SK-N-SH (cell line): ENCODE measurements at regions not wholly inside any gene's neighbourhood (a gene's known extent, or its start where the extent isn't known, plus 50 kb on each side); places are given as distances from the start of the nearest gene placed in this dataset.
"Not testable (repeated sequence)": the region's sequence is repeated elsewhere in the genome, so short reads cannot be mapped to it uniquely, and the experiment has no call there.

Source experiments
- CTCF ChIA-PET: fragments of 300-600, 350-600 bp; formaldehyde crosslinking; extraction: SDS; loops from one replicate; lab custom pipeline; 2021; lab: Yijun Ruan, JAX
- POLR2A ChIA-PET: fragments of 350-600 bp; sonication (Branson Sonifier 250); formaldehyde crosslinking; extraction: SDS; loops from one replicate; lab custom pipeline; 2020; ENCODE audit warnings: antibody characterized with exemption, inconsistent platforms; lab: Yijun Ruan, JAX
- DNase-seq: peaks from one replicate; pipeline ENCODE4 v3.0.0; 2012
- H2AFZ ChIP-seq: fragments of 200-600 bp; sonication (generic); 2 replicates; pipeline ENCODE4 v1.8.1; 2016; ENCODE audit warnings: antibody characterized with exemption, mild to moderate bottlenecking, low read depth
- H3F3A ChIP-seq: fragments of 200-600 bp; sonication (generic); replicated peaks from 2 replicates; pipeline ENCODE3; 2016; ENCODE audit warnings: antibody characterized with exemption, mild to moderate bottlenecking; ENCODE audit not compliant: insufficient read depth
- H3K27ac ChIP-seq, 2 experiments: fragments of 200-500 bp in 1 of 2; fragments of 200-600 bp in 1 of 2; sonication (Bioruptor generic) in 1 of 2; sonication (generic), shearing (Covaris generic) in 1 of 2; 2 replicates each; pipeline versions ENCODE4 v1.5.1 to v1.6.1; 2014 to 2016; ENCODE audit warnings: low read depth in 2 of 2, inconsistent platforms in 1 of 2, low read length in 1 of 2, mild to moderate bottlenecking in 1 of 2, mixed read lengths in 1 of 2
- H3K27me3 ChIP-seq: fragments of 200-600 bp; sonication (generic), shearing (Covaris generic); 2 replicates; pipeline ENCODE4 v1.6.1; 2016; ENCODE audit warnings: mixed run types; ENCODE audit not compliant: insufficient read depth
- H3K36me3 ChIP-seq, 2 experiments: fragments of 200-500 bp in 1 of 2; fragments of 200-600 bp in 1 of 2; sonication (Bioruptor generic) in 1 of 2; sonication (generic) in 1 of 2; replicated peaks in 1 of 2; 2 replicates each; pipeline versions ENCODE3 to v1.5.1; 2014 to 2016; ENCODE audit warnings: low read length in 1 of 2, mild to moderate bottlenecking in 1 of 2; ENCODE audit not compliant: insufficient read depth in 2 of 2, control insufficient read depth in 1 of 2
- H3K4me1 ChIP-seq, 2 experiments: fragments of 200-500 bp in 1 of 2; fragments of 200-600 bp in 1 of 2; sonication (Bioruptor generic) in 1 of 2; sonication (generic), shearing (Covaris generic) in 1 of 2; 2 replicates each; pipeline versions ENCODE4 v1.5.1 to v1.6.1; 2014 to 2016; ENCODE audit warnings: low read depth in 1 of 2, low read length in 1 of 2, mixed run types in 1 of 2; ENCODE audit not compliant: insufficient read depth in 2 of 2, control insufficient read depth in 1 of 2
- H3K4me2 ChIP-seq: fragments of 200-600 bp; sonication (generic), shearing (Covaris generic); 2 replicates; pipeline ENCODE4 v1.6.1; 2017; ENCODE audit warnings: mixed run types
- H3K4me3 ChIP-seq, 2 experiments: fragments of 200-500 bp in 1 of 2; fragments of 200-600 bp in 1 of 2; sonication (Bioruptor generic) in 1 of 2; sonication (generic), shearing (Covaris generic) in 1 of 2; 2 replicates each; pipeline versions ENCODE4 v1.5.1 to v1.8.1; 2014 to 2016; ENCODE audit warnings: low read depth in 2 of 2, inconsistent platforms in 1 of 2, low read length in 1 of 2, mild to moderate bottlenecking in 1 of 2, mixed read lengths in 1 of 2, moderate library complexity in 1 of 2
- H3K79me2 ChIP-seq: fragments of 200-600 bp; sonication (generic); 2 replicates; pipeline ENCODE4 v1.8.1; 2017; ENCODE audit warnings: mild to moderate bottlenecking; ENCODE audit not compliant: insufficient read depth
- H3K9ac ChIP-seq: fragments of 200-600 bp; sonication (generic); 2 replicates; pipeline ENCODE4 v1.6.1; 2017; ENCODE audit warnings: mixed run types
- H3K9me2 ChIP-seq: fragments of 200-600 bp; sonication (generic); 2 replicates; pipeline ENCODE4 v1.6.1; 2017; ENCODE audit warnings: mixed run types
- H3K9me3 ChIP-seq: fragments of 200-600 bp; sonication (generic); 2 replicates; pipeline ENCODE4 v1.6.1; 2017; ENCODE audit warnings: mixed run types, mild to moderate bottlenecking, moderate library complexity
- H4K20me1 ChIP-seq: fragments of 200-600 bp; sonication (generic); 2 replicates; pipeline ENCODE4 v1.6.1; 2017; ENCODE audit warnings: mild to moderate bottlenecking, mixed run types; ENCODE audit not compliant: insufficient read depth
- CTCF ChIP-seq: fragments of 200-600 bp; sonication (generic); IDR thresholded peaks from 2 replicates; pipeline ENCODE4 v1.6.1; 2017; ENCODE audit warnings: antibody characterized with exemption, mild to moderate bottlenecking, moderate library complexity
- EZH2phosphoT487 ChIP-seq: fragments of 200-600 bp; sonication (generic); IDR thresholded peaks from 2 replicates; pipeline ENCODE4 v1.6.1; 2017; ENCODE audit warnings: low read depth, mixed run types, mild to moderate bottlenecking, antibody characterized with exemption, moderate library complexity, borderline replicate concordance
- FOSL2 ChIP-seq: IDR thresholded peaks from 2 replicates; pipeline ENCODE4 v1.4.0; 2012; ENCODE audit warnings: low read depth, mild to moderate bottlenecking, moderate library complexity, borderline replicate concordance
- FOXJ3 ChIP-seq: sonication (generic); formaldehyde crosslinking; IDR thresholded peaks from 2 replicates; pipeline ENCODE4 v1.5.1; 2020; ENCODE audit warnings: mild to moderate bottlenecking, missing genetic modification reagents
- FOXM1 ChIP-seq: IDR thresholded peaks from 2 replicates; pipeline ENCODE4 v1.4.0; 2012; ENCODE audit warnings: low read depth, mild to moderate bottlenecking
- GABPA ChIP-seq: IDR thresholded peaks from 2 replicates; pipeline ENCODE4 v1.4.0; 2012; ENCODE audit warnings: low read depth, mild to moderate bottlenecking
- GATA2 ChIP-seq: sonication (generic); formaldehyde crosslinking; IDR thresholded peaks from 2 replicates; pipeline ENCODE4 v1.5.0; 2020; ENCODE audit warnings: mild to moderate bottlenecking, missing genetic modification reagents
- NRF1 ChIP-seq: IDR thresholded peaks from 2 replicates; pipeline ENCODE4 v1.6.1; 2012; ENCODE audit warnings: low read depth, mild to moderate bottlenecking, low read length
- PBX3 ChIP-seq: IDR thresholded peaks from 2 replicates; pipeline ENCODE4; 2012
- POLR2AphosphoS5 ChIP-seq: IDR thresholded peaks from 2 replicates; pipeline ENCODE4 v1.6.1; 2012; ENCODE audit warnings: low read depth, low read length
- RCOR1 ChIP-seq: fragments of 150-350 bp; IDR thresholded peaks from 2 replicates; pipeline ENCODE4 v1.6.1; 2017; ENCODE audit warnings: antibody characterized with exemption, low read length
- REST ChIP-seq: IDR thresholded peaks from 2 replicates; pipeline ENCODE4 v1.6.1; 2012; ENCODE audit warnings: mild to moderate bottlenecking, low read depth, low read length, moderate library complexity
- TAF1 ChIP-seq: IDR thresholded peaks from 2 replicates; pipeline ENCODE4 v1.6.1; 2012; ENCODE audit warnings: low read depth, mild to moderate bottlenecking, low read length, moderate library complexity, borderline replicate concordance
- USF2 ChIP-seq: fragments of 150-350 bp; IDR thresholded peaks from 2 replicates; pipeline ENCODE4 v1.6.1; 2017; ENCODE audit warnings: antibody characterized with exemption, low read length, low read depth, borderline replicate concordance
- WGBS: methylation state at CpG from one replicate; pipeline ENCODE4 v1.1.6; 2017; ENCODE audit warnings: low lambda C conversion rate; 5-methylcytosine and 5-hydroxymethylcytosine counted together

- no peak for TF ChIP-seq USF2
- TF ChIP-seq FOXM1: no peak
- TF ChIP-seq REST: no peak
- TF ChIP-seq RCOR1: no peak
- TF ChIP-seq CTCF: no peak
- no peak for TF ChIP-seq FOXJ3 (CRISPR knock-in tag)
- no peak for TF ChIP-seq GABPA
Observed at GRCh38 chr12:131269551-131269950, 315.8 kb downstream of the ADGRD1 start (continued).

- CTCF ChIA-PET, H3K27ac ChIP-seq, H3K79me2 ChIP-seq, H3K9me2 ChIP-seq, H4K20me1 ChIP-seq, DNase-seq, H3K9ac ChIP-seq, H3K4me3 ChIP-seq, H3K36me3 ChIP-seq, H3F3A ChIP-seq, POLR2A ChIA-PET, H3K9me3 ChIP-seq, H3K4me1 ChIP-seq, H3K27me3 ChIP-seq, H3K4me2 ChIP-seq, H2AFZ ChIP-seq: not testable (repeated sequence)
- 61% methylated on average over 4 of the region's 4 CpGs for WGBS
Observed at GRCh38 chr12:131269977-131270376, 316.3 kb downstream of the ADGRD1 start.

GRCh38 chr12:131271724-131272123 lies 318.0 kb downstream of the ADGRD1 start:
- ChIA-PET CTCF (no interaction called here), POLR2A (interaction anchor here (1.3 kb wide), 1 partner anchor 11 kb away, joined by 3 read pairs; no protein-coding TSS in a partner anchor)
- DNase-seq: no peak
- Histone ChIP-seq H3K4me1 (peaks cover 0 to 4% of the 10 kb centered on the region in 2 experiments; a peak in 1 of 4 replicates), H3K4me3 (no peak overlapping the region), H3K36me3 (no peaks in the 10 kb centered on the region), H3F3A (no peaks in the 10 kb centered on the region), H3K27ac (no peak overlapping the region), H2AFZ (no peak overlapping the region), H3K9ac (no peak overlapping the region), H3K9me3 (no peaks in the 10 kb centered on the region), H3K4me2 (no peak overlapping the region), H3K27me3 (no peaks in the 10 kb centered on the region), H4K20me1 (no peaks in the 10 kb centered on the region), H3K79me2 (no peaks in the 10 kb centered on the region), H3K9me2 (no peaks in the 10 kb centered on the region)
- TF ChIP-seq GATA2 (no peak), RCOR1 (no peak), FOXM1 (no peak), PBX3 (no peak), TAF1 (no peak), POLR2AphosphoS5 (no peak), NRF1 (no peak), FOXJ3 (CRISPR knock-in tag) (no peak), FOSL2 (no peak), EZH2phosphoT487 (no peak), REST (no peak)
